ENCODE measurements at regions not wholly inside any gene's neighbourhood (a gene's known extent, or its start where the extent isn't known, plus 50 kb on each side); places are given as distances from the start of the nearest gene placed in this dataset.

- H2AFZ ChIP-seq (ENCODE audit: insufficient read depth, low read depth, low read length, poor library complexity, severe bottlenecking), result no peak overlapping the region
- peaks cover 0 to 10% (median 1%) of the 10 kb centered on the region in 7 donors for H3K9me3 Mint-ChIP-seq
- H3K4me1 ChIP-seq (ENCODE audit: control insufficient read depth in 1 of 2, insufficient read depth in 2 of 2, low read length in 2 of 2), result no peaks in the 10 kb centered on the region
- no peaks in the 10 kb centered on the region for H3K27me3 Mint-ChIP-seq (ENCODE audit: low read depth in 3 of 3)
- H3K79me2 ChIP-seq (ENCODE audit: insufficient read depth, low read length), result no peaks in the 10 kb centered on the region
- no peaks in the 10 kb centered on the region for H3K9me3 ChIP-seq (replicated peaks in 1 of 2; ENCODE audit: control insufficient read depth in 1 of 2, insufficient read depth in 1 of 2, low read length in 2 of 2)
- no peak overlapping the region for H3K4me2 ChIP-seq (replicated peaks; ENCODE audit: extremely low read depth, low read length, poor library complexity, severe bottlenecking)
- H3K36me3 ChIP-seq (replicated peaks in 1 of 2; ENCODE audit: control insufficient read depth in 1 of 2, insufficient read depth in 2 of 2, low read length in 2 of 2), result no peaks in the 10 kb centered on the region
- H3K36me3 Mint-ChIP-seq, result no peaks in the 10 kb centered on the region
- no peak overlapping the region for H3K27ac Mint-ChIP-seq
- intact Hi-C loops (cut with micrococcal nuclease), result no loop called here
- H4K20me1 ChIP-seq (ENCODE audit: insufficient read depth, low read length), result no peaks in the 10 kb centered on the region
- no peaks in the 10 kb centered on the region for H3K4me1 Mint-ChIP-seq
- H3K9ac ChIP-seq (ENCODE audit: insufficient read depth, low read length, poor library complexity, severe bottlenecking), result no peak overlapping the region
- no peaks in the 10 kb centered on the region for H3K27me3 ChIP-seq (ENCODE audit: control insufficient read depth in 2 of 2, insufficient read depth in 2 of 2, low read length in 2 of 2)
- no peak overlapping the region for H3K4me3 ChIP-seq (replicated peaks in 1 of 3; ENCODE audit: low read depth in 2 of 3, low read length in 3 of 3)
- no peak overlapping the region for H3K4me3 Mint-ChIP-seq
- no peak for TF ChIP-seq CTCF (IDR thresholded peaks at IDR 0.05)
- no peak overlapping the region for H3K27ac ChIP-seq (ENCODE audit: low read depth in 1 of 2, low read length in 2 of 2)
- 100% methylated on average over 1 of the region's 2 CpGs for WGBS (ENCODE audit: insufficient coverage)
- no peak for DNase-seq
Observed at GRCh38 chr5:152592416-152592815, 187.3 kb upstream of the NMUR2 start.

- TF ChIP-seq CTCF (IDR thresholded peaks at IDR 0.05), result no peak
- Histone ChIP-seq H3K4me1 (ENCODE audit: control insufficient read depth in 1 of 2, insufficient read depth in 2 of 2, low read length in 2 of 2) (no peaks in the 10 kb centered on the region), H4K20me1 (ENCODE audit: insufficient read depth, low read length) (no peaks in the 10 kb centered on the region), H3K4me2 (replicated peaks; ENCODE audit: extremely low read depth, low read length, poor library complexity, severe bottlenecking) (no peak overlapping the region), H3K79me2 (ENCODE audit: insufficient read depth, low read length) (no peaks in the 10 kb centered on the region), H3K9ac (ENCODE audit: insufficient read depth, low read length, poor library complexity, severe bottlenecking) (no peak overlapping the region), H3K27me3 (ENCODE audit: control insufficient read depth in 2 of 2, insufficient read depth in 2 of 2, low read length in 2 of 2) (no peaks in the 10 kb centered on the region), H2AFZ (ENCODE audit: insufficient read depth, low read depth, low read length, poor library complexity, severe bottlenecking) (no peak overlapping the region), H3K36me3 (replicated peaks in 1 of 2; ENCODE audit: control insufficient read depth in 1 of 2, insufficient read depth in 2 of 2, low read length in 2 of 2) (no peaks in the 10 kb centered on the region), H3K9me3 (replicated peaks in 1 of 2; ENCODE audit: control insufficient read depth in 1 of 2, insufficient read depth in 1 of 2, low read length in 2 of 2) (no peaks in the 10 kb centered on the region), H3K27ac (ENCODE audit: low read depth in 1 of 2, low read length in 2 of 2) (no peak overlapping the region), H3K4me3 (replicated peaks in 1 of 3; ENCODE audit: low read depth in 2 of 3, low read length in 3 of 3) (no peak overlapping the region)
- no peaks in the 10 kb centered on the region for H3K4me1 Mint-ChIP-seq
- intact Hi-C loops (cut with micrococcal nuclease), result no loop called here
- H3K4me3 Mint-ChIP-seq, result no peak overlapping the region
- no peak overlapping the region for H3K27ac Mint-ChIP-seq
- WGBS (ENCODE audit: insufficient coverage), result no CpG with 5 or more reads among the region's 1 CpG
- no peaks in the 10 kb centered on the region for H3K36me3 Mint-ChIP-seq
- no peaks in the 10 kb centered on the region for H3K27me3 Mint-ChIP-seq (ENCODE audit: low read depth in 3 of 3)
- DNase-seq, result no peak
- peaks cover 0 to 8% (median 1%) of the 10 kb centered on the region in 7 donors for H3K9me3 Mint-ChIP-seq
Observed at GRCh38 chr5:152593388-152593787, 188.3 kb upstream of the NMUR2 start.
